HCT116 (cell line): ENCODE measurements at regions not wholly inside any gene's neighbourhood (a gene's known extent, or its start where the extent isn't known, plus 50 kb on each side); places are given as distances from the start of the nearest gene placed in this dataset.

ENCODE experiments used
- ATAC-seq: fragments of 200-7000 bp; cut with Tn5 transposase; 2 replicates; pipeline ENCODE4 v1.9.1; 2020; ENCODE audit warnings: mild to moderate bottlenecking, moderate library complexity
- BruUV-seq: library from RNA; stranded (reverse); fragments of 400-500 nt; replicated peaks from 2 replicates; lab custom pipeline; 2021; lab: Mats Ljungman, UMichigan
- CTCF ChIA-PET: fragments of 300-600 bp; sonication (Branson Sonifier 250); formaldehyde crosslinking; loops from one replicate; lab custom pipeline; 2021; ENCODE audit warnings: antibody characterized with exemption; lab: Charles Lee
- POLR2A ChIA-PET: fragments of 300-600, 350-600 bp; sonication (Branson Sonifier 250); formaldehyde crosslinking; loops from one replicate; lab custom pipeline; 2021; ENCODE audit warnings: antibody characterized with exemption; lab: Charles Lee
- RAD21 ChIA-PET, 2 experiments: fragments of 300-600 bp; sonication (Branson Sonifier 250); formaldehyde crosslinking; loops; one replicate each; lab custom pipeline; 2023; ENCODE audit warnings: low total read pairs in 2 of 2; ENCODE audit not compliant: uncharacterized antibody in 2 of 2, unreplicated experiment in 2 of 2, low non-redundant PET in 1 of 2; lab: Charles Lee
- DNase-seq: peaks from one replicate; pipeline ENCODE4 v3.0.0-alpha.2; 2010; ENCODE audit warnings: low read depth, low spot score
- H2AFZ ChIP-seq: fragments of 200-600 bp; shearing (Covaris generic), sonication (generic); 2 replicates; pipeline ENCODE4 v1.6.1; 2017; ENCODE audit warnings: low read depth, mixed run types, mixed read lengths, antibody characterized with exemption, low read length; ENCODE audit not compliant: poor library complexity, severe bottlenecking
- H3K27ac ChIP-seq: 2 replicates; pipeline ENCODE4 v1.5.1; 2012; ENCODE audit warnings: low read depth, low read length
- H3K27me3 ChIP-seq: fragments of 200-600 bp; sonication (generic); 2 replicates; pipeline ENCODE4 v1.6.1; 2016; ENCODE audit warnings: mixed run types, low read length, mixed read lengths; ENCODE audit not compliant: insufficient read depth
- H3K36me3 ChIP-seq, 2 experiments: fragments of 200-500 bp in 1 of 2; fragments of 200-600 bp in 1 of 2; sonication (Bioruptor generic) in 1 of 2; sonication (generic) in 1 of 2; 2 replicates each; pipeline versions ENCODE4 v1.5.1 to v1.6.1; 2014 to 2016; ENCODE audit warnings: low read length in 2 of 2, inconsistent platforms in 1 of 2, mixed read lengths in 1 of 2, mixed run types in 1 of 2; ENCODE audit not compliant: insufficient read depth in 2 of 2, control insufficient read depth in 1 of 2
- H3K4me1 ChIP-seq, 2 experiments: fragments of 200-600 bp in 1 of 2; sonication (generic) in 1 of 2; 2 replicates each; pipeline versions ENCODE4 v1.5.1 to v1.6.1; 2012 to 2017; ENCODE audit warnings: low read length in 2 of 2, inconsistent platforms in 1 of 2, mild to moderate bottlenecking in 1 of 2, mixed read lengths in 1 of 2, mixed run types in 1 of 2, moderate library complexity in 1 of 2; ENCODE audit not compliant: insufficient read depth in 2 of 2, control insufficient read depth in 1 of 2
- H3K4me2 ChIP-seq: fragments of 200-600 bp; sonication (generic); 2 replicates; pipeline ENCODE4 v1.6.1; 2017; ENCODE audit warnings: mixed run types, low read length, mixed read lengths
- H3K4me3 ChIP-seq, 2 experiments: fragments of 200-600 bp in 1 of 2; sonication (generic) in 1 of 2; replicated peaks in 1 of 2; 2 replicates each; pipeline ENCODE4 v1.5.1; 2011 to 2016; ENCODE audit warnings: low read length in 2 of 2, control low read depth in 1 of 2, low read depth in 1 of 2, mild to moderate bottlenecking in 1 of 2, mixed read lengths in 1 of 2, mixed run types in 1 of 2
- H3K79me2 ChIP-seq: fragments of 200-600 bp; sonication (generic); 2 replicates; pipeline ENCODE4 v1.6.1; 2017; ENCODE audit warnings: mild to moderate bottlenecking, mixed run types, low read length, moderate library complexity, mixed read lengths; ENCODE audit not compliant: insufficient read depth
- H3K9ac ChIP-seq: fragments of 200-600 bp; sonication (generic); 2 replicates; pipeline ENCODE4 v1.6.1; 2016; ENCODE audit warnings: low read length, mixed read lengths
- H3K9me2 ChIP-seq: fragments of 200-600 bp; sonication (generic), shearing (Covaris generic); 2 replicates; pipeline ENCODE4 v1.6.1; 2017; ENCODE audit warnings: mixed run types, mild to moderate bottlenecking, moderate library complexity; ENCODE audit not compliant: insufficient read depth
- H3K9me3 ChIP-seq, 2 experiments: fragments of 200-500 bp in 1 of 2; fragments of 200-600 bp in 1 of 2; sonication (Bioruptor generic) in 1 of 2; sonication (generic) in 1 of 2; 2 replicates each; pipeline ENCODE4 v1.6.1; 2014 to 2017; ENCODE audit warnings: low read length in 2 of 2, mixed read lengths in 2 of 2, inconsistent platforms in 1 of 2, low read depth in 1 of 2, mild to moderate bottlenecking in 1 of 2, mixed run types in 1 of 2, moderate library complexity in 1 of 2; ENCODE audit not compliant: control insufficient read depth in 1 of 2, insufficient read depth in 1 of 2
- H4K20me1 ChIP-seq: fragments of 200-600 bp; sonication (generic), shearing (Covaris generic); 2 replicates; pipeline ENCODE4 v1.6.1; 2017; ENCODE audit warnings: mixed run types, mild to moderate bottlenecking, moderate library complexity; ENCODE audit not compliant: insufficient read depth
- CBX3 ChIP-seq: IDR thresholded peaks from 2 replicates; pipeline ENCODE4 v1.6.1; 2012; ENCODE audit warnings: low read depth
- CEBPB ChIP-seq: IDR thresholded peaks from 2 replicates; pipeline ENCODE4 v1.6.1; 2012; ENCODE audit warnings: low read depth
- ELF1 ChIP-seq: IDR thresholded peaks from 2 replicates; pipeline ENCODE4 v1.6.1; 2012; ENCODE audit warnings: low read depth, borderline replicate concordance
- EZH2 ChIP-seq: fragments of 200-600 bp; sonication (generic); IDR thresholded peaks from 2 replicates; pipeline ENCODE4 v1.6.1; 2017; ENCODE audit warnings: antibody characterized with exemption, mixed run types
- EZH2phosphoT487 ChIP-seq: fragments of 200-600 bp; IDR thresholded peaks from 2 replicates; pipeline ENCODE4 v1.6.1; 2018; ENCODE audit warnings: antibody characterized with exemption, borderline replicate concordance
- FOSL1 ChIP-seq: IDR thresholded peaks from 2 replicates; pipeline ENCODE4 v1.6.1; 2012; ENCODE audit warnings: low read depth
- JUND ChIP-seq: IDR thresholded peaks from 2 replicates; pipeline ENCODE4 v1.6.1; 2012
- POLR2A ChIP-seq: IDR thresholded peaks from 2 replicates; pipeline ENCODE4 v1.7.0; 2011; ENCODE audit warnings: borderline replicate concordance; ENCODE audit not compliant: insufficient read depth, insufficient read length; ENCODE audit errors: extremely low read depth
- POLR2AphosphoS5 ChIP-seq: IDR thresholded peaks from 2 replicates; pipeline ENCODE4 v1.6.1; 2011; ENCODE audit warnings: mild to moderate bottlenecking, low read depth, low read length, moderate library complexity
- RAD21 ChIP-seq: IDR thresholded peaks from 2 replicates; pipeline ENCODE4 v1.6.1; 2012; ENCODE audit warnings: low read depth, mild to moderate bottlenecking
- SIN3A ChIP-seq: IDR thresholded peaks from 2 replicates; pipeline ENCODE4 v1.6.1; 2012; ENCODE audit warnings: low read depth
- SP1 ChIP-seq: IDR thresholded peaks from 2 replicates; pipeline ENCODE4 v1.6.1; 2012; ENCODE audit warnings: low read depth
- SRF ChIP-seq: IDR thresholded peaks from 2 replicates; pipeline ENCODE4 v1.6.1; 2012; ENCODE audit warnings: low read depth
- TCF7L2 ChIP-seq: IDR thresholded peaks from 2 replicates; pipeline ENCODE4 v1.7.0; 2011; ENCODE audit warnings: borderline replicate concordance, inconsistent platforms; ENCODE audit not compliant: insufficient read depth, insufficient read length; ENCODE audit errors: extremely low read depth
- YY1 ChIP-seq: IDR thresholded peaks from 2 replicates; pipeline ENCODE4 v1.6.1; 2011; ENCODE audit warnings: low read length, low read depth, moderate library complexity, mild to moderate bottlenecking; ENCODE audit not compliant: insufficient replicate concordance; ENCODE audit errors: extremely low read depth
- ZFX ChIP-seq: fragments of 450-650 bp; IDR thresholded peaks from 2 replicates; pipeline ENCODE4 v1.6.1; 2017
- ZNF274 ChIP-seq: fragments of 200-500 bp; sonication (Bioruptor generic); IDR thresholded peaks from 2 replicates; pipeline ENCODE4 v1.6.1; 2014; ENCODE audit warnings: mild to moderate bottlenecking, low read depth, low read length, inconsistent platforms
- intact Hi-C: fragments of 100-400 bp; cut with micrococcal nuclease; formaldehyde crosslinking; loops from 2 replicates; pipeline ENCODE4 v1.10.0; 2022
- TF ChIP-seq, protein P1 (sequence below): IDR thresholded peaks from 2 replicates; pipeline ENCODE4 v1.6.1; 2012
- TF ChIP-seq, protein P2 (sequence below): IDR thresholded peaks from 2 replicates; pipeline ENCODE4 v1.6.1; 2011; ENCODE audit warnings: mild to moderate bottlenecking, low read length, moderate library complexity; ENCODE audit not compliant: insufficient replicate concordance; ENCODE audit errors: extremely low read depth

DNA sequence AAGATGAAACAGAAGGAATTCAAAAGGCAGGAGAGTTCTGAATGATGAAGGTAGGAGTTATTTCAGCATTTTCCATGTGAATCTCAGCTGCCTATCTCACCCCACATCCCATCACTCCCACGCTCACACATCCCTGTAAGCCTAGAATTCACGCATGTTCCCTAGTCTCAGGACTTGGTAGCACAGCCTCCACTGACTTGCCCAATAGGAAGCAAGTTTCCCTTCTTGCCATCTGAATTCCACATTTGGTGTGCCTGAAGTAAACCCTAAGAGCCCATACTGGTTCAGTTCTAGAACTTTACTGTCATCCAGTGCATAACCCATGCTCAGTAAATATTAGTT, 56.6 kb downstream of the STYXL2 start:
- ChIA-PET POLR2A (no interaction called here), CTCF (no interaction called here), RAD21 (no interaction called here)
- Histone ChIP-seq H3K9ac (no peak overlapping the region), H4K20me1 (no peaks in the 10 kb centered on the region), H3K9me2 (no peaks in the 10 kb centered on the region), H3K79me2 (no peaks in the 10 kb centered on the region), H3K4me1 (no peaks in the 10 kb centered on the region), H3K4me2 (no peak overlapping the region), H3K27me3 (no peaks in the 10 kb centered on the region), H3K36me3 (no peaks in the 10 kb centered on the region), H3K27ac (no peak overlapping the region), H3K9me3 (no peaks in the 10 kb centered on the region), H2AFZ (no peak overlapping the region), H3K4me3 (no peak overlapping the region)
- DNase-seq = no peak
- no peak for ATAC-seq
- no TSS peak for BruUV-seq
- intact Hi-C loops = no loop called here
- TF ChIP-seq ELF1 (no peak), POLR2A (no peak), YY1 (no peak), ZNF274 (no peak), TCF7L2 (no peak), CBX3 (no peak), FOSL1 (no peak), RAD21 (no peak), EZH2phosphoT487 (no peak), EZH2 (no peak), POLR2AphosphoS5 (no peak), SIN3A (no peak), ZFX (no peak), JUND (no peak), CEBPB (no peak), SP1 (no peak), SRF (no peak)
- TF ChIP-seq, protein P1, sequence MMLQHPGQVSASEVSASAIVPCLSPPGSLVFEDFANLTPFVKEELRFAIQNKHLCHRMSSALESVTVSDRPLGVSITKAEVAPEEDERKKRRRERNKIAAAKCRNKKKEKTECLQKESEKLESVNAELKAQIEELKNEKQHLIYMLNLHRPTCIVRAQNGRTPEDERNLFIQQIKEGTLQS = no peak
- TF ChIP-seq, protein P2, sequence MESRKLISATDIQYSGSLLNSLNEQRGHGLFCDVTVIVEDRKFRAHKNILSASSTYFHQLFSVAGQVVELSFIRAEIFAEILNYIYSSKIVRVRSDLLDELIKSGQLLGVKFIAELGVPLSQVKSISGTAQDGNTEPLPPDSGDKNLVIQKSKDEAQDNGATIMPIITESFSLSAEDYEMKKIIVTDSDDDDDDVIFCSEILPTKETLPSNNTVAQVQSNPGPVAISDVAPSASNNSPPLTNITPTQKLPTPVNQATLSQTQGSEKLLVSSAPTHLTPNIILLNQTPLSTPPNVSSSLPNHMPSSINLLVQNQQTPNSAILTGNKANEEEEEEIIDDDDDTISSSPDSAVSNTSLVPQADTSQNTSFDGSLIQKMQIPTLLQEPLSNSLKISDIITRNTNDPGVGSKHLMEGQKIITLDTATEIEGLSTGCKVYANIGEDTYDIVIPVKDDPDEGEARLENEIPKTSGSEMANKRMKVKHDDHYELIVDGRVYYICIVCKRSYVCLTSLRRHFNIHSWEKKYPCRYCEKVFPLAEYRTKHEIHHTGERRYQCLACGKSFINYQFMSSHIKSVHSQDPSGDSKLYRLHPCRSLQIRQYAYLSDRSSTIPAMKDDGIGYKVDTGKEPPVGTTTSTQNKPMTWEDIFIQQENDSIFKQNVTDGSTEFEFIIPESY = no peak
